GM23338 (cell line): ENCODE measurements at regions not wholly inside any gene's neighbourhood (a gene's known extent, or its start where the extent isn't known, plus 50 kb on each side); places are given as distances from the start of the nearest gene placed in this dataset.

ENCODE experiments used
- ATAC-seq: fragments of 200-7000 bp; cut with Tn5 transposase; 3 replicates; pipeline ENCODE4 v1.9.1; 2020
- DNase-seq: peaks from one replicate; pipeline ENCODE4 v3.0.0-alpha.2; 2015; ENCODE audit warnings: low spot score
- H2AFZ ChIP-seq: fragments of 200-600 bp; sonication (generic); 2 replicates; pipeline ENCODE4 v1.8.0; 2016; ENCODE audit warnings: antibody characterized with exemption, mild to moderate bottlenecking, moderate library complexity
- H3F3A ChIP-seq: fragments of 200-600 bp; sonication (generic); replicated peaks from 2 replicates; pipeline ENCODE4 v1.8.0; 2017; ENCODE audit warnings: antibody characterized with exemption, mixed run types, low read depth
- H3K27ac ChIP-seq: fragments of 200-600 bp; sonication (generic); 2 replicates; pipeline ENCODE4 v1.6.1; 2016; ENCODE audit warnings: low read depth
- H3K27me3 ChIP-seq: fragments of 200-600 bp; sonication (generic); 2 replicates; pipeline ENCODE4 v1.8.0; 2016; ENCODE audit warnings: mild to moderate bottlenecking, mixed run types, moderate library complexity; ENCODE audit not compliant: insufficient read depth
- H3K36me3 ChIP-seq: fragments of 200-600 bp; sonication (generic); 2 replicates; pipeline ENCODE4 v1.8.0; 2016; ENCODE audit warnings: mild to moderate bottlenecking; ENCODE audit not compliant: insufficient read depth
- H3K4me1 ChIP-seq: fragments of 200-600 bp; sonication (generic); 2 replicates; pipeline ENCODE4 v1.8.0; 2016; ENCODE audit warnings: mild to moderate bottlenecking, moderate library complexity; ENCODE audit not compliant: insufficient read depth
- H3K4me2 ChIP-seq: fragments of 200-600 bp; sonication (generic); 2 replicates; pipeline ENCODE4 v1.7.1; 2017; ENCODE audit warnings: mixed run types
- H3K4me3 ChIP-seq: fragments of 200-600 bp; sonication (generic); 2 replicates; pipeline ENCODE4 v1.6.1; 2016; ENCODE audit warnings: mixed run types
- H3K79me2 ChIP-seq: fragments of 200-600 bp; sonication (generic); replicated peaks from 2 replicates; pipeline ENCODE4 v1.8.0; 2017; ENCODE audit warnings: mild to moderate bottlenecking; ENCODE audit not compliant: insufficient read depth
- H3K9me2 ChIP-seq: fragments of 200-600 bp; sonication (generic); 2 replicates; pipeline ENCODE4 v1.8.0; 2017; ENCODE audit not compliant: insufficient read depth
- H4K20me1 ChIP-seq: fragments of 200-600 bp; sonication (generic); replicated peaks from 2 replicates; pipeline ENCODE4 v1.8.0; 2017; ENCODE audit warnings: mild to moderate bottlenecking; ENCODE audit not compliant: insufficient read depth
- H3K27ac Mint-ChIP-seq: 2 replicates; pipeline ENCODE4 v1.8.0; 2020; ENCODE audit warnings: inconsistent platforms, mild to moderate bottlenecking, moderate library complexity, mixed read lengths
- H3K27me3 Mint-ChIP-seq: 3 replicates; pipeline ENCODE4 v1.8.0; 2022; ENCODE audit warnings: low read depth, mild to moderate bottlenecking, moderate library complexity, mixed read lengths, inconsistent platforms; ENCODE audit not compliant: insufficient read depth, poor library complexity
- H3K36me3 Mint-ChIP-seq: 3 replicates; pipeline ENCODE4 v1.8.0; 2021; ENCODE audit warnings: low read depth, mild to moderate bottlenecking, inconsistent platforms, moderate library complexity, mixed read lengths
- H3K4me1 Mint-ChIP-seq: 3 replicates; pipeline ENCODE4 v1.8.0; 2020; ENCODE audit warnings: mild to moderate bottlenecking, inconsistent platforms, mixed read lengths
- H3K4me3 Mint-ChIP-seq: 3 replicates; pipeline ENCODE4 v1.8.0; 2021; ENCODE audit warnings: moderate library complexity, mild to moderate bottlenecking, inconsistent platforms, mixed read lengths
- H3K9me3 Mint-ChIP-seq: 3 replicates; pipeline ENCODE4 v1.8.0; 2020; ENCODE audit warnings: moderate library complexity, mild to moderate bottlenecking, inconsistent platforms, mixed read lengths
- CREB1 ChIP-seq: fragments of 250-450 bp; sonication (Bioruptor Pico); IDR thresholded peaks from 2 replicates; pipeline ENCODE4 v1.5.0; 2020; ENCODE audit warnings: low read depth, mild to moderate bottlenecking, moderate library complexity
- EZH2 ChIP-seq: fragments of 200-600 bp; sonication (generic); IDR thresholded peaks from one replicate; pipeline ENCODE4 v1.8.0; 2017; ENCODE audit warnings: antibody characterized with exemption, mild to moderate bottlenecking, low read depth; ENCODE audit not compliant: unreplicated experiment
- JUNB ChIP-seq: IDR thresholded peaks from one replicate; pipeline ENCODE4 v1.6.1; 2016; ENCODE audit warnings: antibody characterized with exemption; ENCODE audit not compliant: unreplicated experiment
- NANOG ChIP-seq: IDR thresholded peaks from 2 replicates; pipeline ENCODE4 v1.6.1; 2016; ENCODE audit warnings: antibody characterized with exemption, borderline replicate concordance
- POLR2AphosphoS5 ChIP-seq: IDR thresholded peaks from 2 replicates; pipeline ENCODE4 v1.6.1; 2016; ENCODE audit warnings: antibody characterized with exemption, low read depth
- REST ChIP-seq: IDR thresholded peaks from one replicate; pipeline ENCODE4 v1.6.1; 2018; ENCODE audit warnings: antibody characterized with exemption; ENCODE audit not compliant: unreplicated experiment
- STAT1 ChIP-seq: IDR thresholded peaks from one replicate; pipeline ENCODE4 v1.6.1; 2016; ENCODE audit warnings: antibody characterized with exemption; ENCODE audit not compliant: unreplicated experiment
- ZNF462 ChIP-seq: fragments of 250-450 bp; sonication (Bioruptor Pico); IDR thresholded peaks from 2 replicates; pipeline ENCODE4 v1.5.0; 2020; ENCODE audit warnings: mild to moderate bottlenecking, moderate library complexity

- TF ChIP-seq REST (no peak), STAT1 (no peak), ZNF462 (CRISPR knock-in tag) (no peak)
Observed at GRCh38 chr18:43392168-43392567, 114.9 kb upstream of the SYT4 start (continued).

- Histone ChIP-seq H3K79me2 (no peaks in the 10 kb centered on the region), H3K27ac (no peak overlapping the region), H4K20me1 (no peaks in the 10 kb centered on the region), H3K27me3 (no peaks in the 10 kb centered on the region), H3K4me3 (no peak overlapping the region), H3K4me2 (no peak overlapping the region), H3K9me2 (no peaks in the 10 kb centered on the region), H3K36me3 (no peaks in the 10 kb centered on the region), H3F3A (no peaks in the 10 kb centered on the region), H2AFZ (no peak overlapping the region), H3K4me1 (no peaks in the 10 kb centered on the region)
- Mint-ChIP-seq H3K36me3 (no peaks in the 10 kb centered on the region), H3K4me1 (peaks cover 5% of the 10 kb centered on the region), H3K9me3 (no peaks in the 10 kb centered on the region), H3K27me3 (no peaks in the 10 kb centered on the region), H3K27ac (no peak overlapping the region), H3K4me3 (no peak overlapping the region)
- ATAC-seq: no peak
- TF ChIP-seq CREB1: no peak
- no peak for TF ChIP-seq NANOG
- TF ChIP-seq REST: no peak
- no peak for TF ChIP-seq JUNB
- TF ChIP-seq EZH2: no peak
- no peak for TF ChIP-seq POLR2AphosphoS5
- DNase-seq: no peak
Observed at GRCh38 chr18:43393174-43393573, 115.9 kb upstream of the SYT4 start.
